ENCODE measurements at regions not wholly inside any gene's neighbourhood (a gene's known extent, or its start where the extent isn't known, plus 50 kb on each side); places are given as distances from the start of the nearest gene placed in this dataset.

DNA sequence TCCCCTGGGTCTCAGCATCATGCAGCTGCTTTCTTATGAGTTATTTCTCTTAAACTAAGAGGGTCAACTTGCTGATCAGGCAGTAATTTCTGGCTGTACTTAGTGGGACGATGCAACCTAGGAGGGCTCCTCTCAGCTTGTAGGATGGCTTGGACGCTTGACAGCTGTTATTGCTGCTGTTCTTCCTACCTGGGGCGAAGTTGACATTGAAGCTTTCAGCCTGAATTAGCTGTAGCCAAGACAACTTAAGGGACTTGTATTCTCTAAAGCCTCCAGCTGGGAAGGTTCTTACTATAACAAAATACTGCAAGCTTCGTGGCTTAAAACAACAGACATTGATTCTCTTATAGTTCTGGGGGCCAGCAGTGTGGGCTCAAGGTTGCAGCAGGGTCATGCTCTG is 224.9 kb downstream of the ACTR3B start:
- no peaks in the 10 kb centered on the region for H3K4me1 ChIP-seq (ENCODE audit: low read length)
- no peaks in the 10 kb centered on the region for H3K9me2 ChIP-seq (replicated peaks; ENCODE audit: insufficient read depth, low read length)
- H3K27me3 ChIP-seq (ENCODE audit: low read length), result no peaks in the 10 kb centered on the region
- no peaks in the 10 kb centered on the region for H4K20me1 ChIP-seq (ENCODE audit: insufficient read depth, low read depth, low read length)
- no peak overlapping the region for H3K4me2 ChIP-seq (ENCODE audit: low read depth, low read length, poor library complexity, severe bottlenecking)
- no peaks in the 10 kb centered on the region for H3K36me3 ChIP-seq (ENCODE audit: insufficient read depth, low read length)
- no peak overlapping the region for H2AFZ ChIP-seq (ENCODE audit: low read length)
- no peak overlapping the region for H3K27ac ChIP-seq (ENCODE audit: low read length)
- no peak for DNase-seq
- no peak overlapping the region for H3K4me3 ChIP-seq (ENCODE audit: low read length)
- H3K79me2 ChIP-seq (ENCODE audit: low read length), result no peaks in the 10 kb centered on the region
- H3K9ac ChIP-seq (ENCODE audit: low read length), result no peak overlapping the region
- no peaks in the 10 kb centered on the region for H3K9me3 ChIP-seq (ENCODE audit: low read length)

DNA sequence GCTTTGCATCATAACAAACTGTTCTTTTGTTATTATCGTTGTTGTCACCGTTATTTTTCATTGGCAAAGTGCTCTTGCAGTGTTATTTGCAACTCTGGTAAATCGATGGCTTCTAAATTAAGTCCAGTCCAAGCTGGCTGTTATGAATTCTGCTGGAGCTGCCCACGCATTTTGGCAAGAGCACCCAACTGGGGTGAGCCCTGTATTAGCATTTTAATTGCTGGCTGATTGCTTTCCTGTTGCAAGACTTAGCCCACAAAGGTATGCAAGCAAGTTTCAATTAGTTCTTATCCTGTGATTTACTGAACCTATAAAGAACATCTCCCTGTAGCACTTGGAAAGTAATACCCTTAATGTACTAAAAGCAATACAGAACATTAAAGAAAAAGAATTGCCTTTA is 226.8 kb downstream of the ACTR3B start:
- Histone ChIP-seq H2AFZ (ENCODE audit: low read length) (no peak overlapping the region), H3K27ac (ENCODE audit: low read length) (no peak overlapping the region)

DNA sequence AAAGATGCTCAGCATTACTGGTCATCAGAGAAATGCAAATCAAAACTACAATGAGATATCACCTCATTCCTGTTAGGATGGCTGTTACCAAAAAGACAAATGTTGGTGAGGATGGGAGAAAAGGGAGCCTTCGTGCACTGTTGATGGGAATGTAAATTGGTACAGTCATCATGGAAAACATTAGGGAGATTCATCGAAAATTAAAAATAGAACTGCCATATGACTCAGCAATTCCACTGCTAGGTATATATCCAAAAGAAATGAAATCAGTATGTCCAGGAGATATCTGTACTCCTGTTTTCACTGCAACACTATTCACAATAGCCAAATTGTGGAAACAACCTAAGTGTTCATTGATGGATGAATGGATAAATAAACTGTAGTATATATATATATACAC is 228.1 kb downstream of the ACTR3B start:
- no peaks in the 10 kb centered on the region for H3K9me2 ChIP-seq (replicated peaks; ENCODE audit: insufficient read depth, low read length)
- no peak overlapping the region for H3K27ac ChIP-seq (ENCODE audit: low read length)
- no peaks in the 10 kb centered on the region for H3K27me3 ChIP-seq (ENCODE audit: low read length)
- no peaks in the 10 kb centered on the region for H3K79me2 ChIP-seq (ENCODE audit: low read length)
- H3K9me3 ChIP-seq (ENCODE audit: low read length), result no peaks in the 10 kb centered on the region
- no peak overlapping the region for H3K4me3 ChIP-seq (ENCODE audit: low read length)
- no peaks in the 10 kb centered on the region for H3K36me3 ChIP-seq (ENCODE audit: insufficient read depth, low read length)
- no peaks in the 10 kb centered on the region for H4K20me1 ChIP-seq (ENCODE audit: insufficient read depth, low read depth, low read length)
- no peak overlapping the region for H2AFZ ChIP-seq (ENCODE audit: low read length)
- no peak overlapping the region for H3K4me2 ChIP-seq (ENCODE audit: low read depth, low read length, poor library complexity, severe bottlenecking)
- DNase-seq, result no peak
- H3K4me1 ChIP-seq (ENCODE audit: low read length), result no peaks in the 10 kb centered on the region
- no peak overlapping the region for H3K9ac ChIP-seq (ENCODE audit: low read length)

More for the DNA sequence above, 226.8 kb downstream of the ACTR3B start:
- no peaks in the 10 kb centered on the region for H3K9me2 ChIP-seq (replicated peaks; ENCODE audit: insufficient read depth, low read length)
- H3K4me3 ChIP-seq (ENCODE audit: low read length), result no peak overlapping the region
- H3K9me3 ChIP-seq (ENCODE audit: low read length), result no peaks in the 10 kb centered on the region
- H3K79me2 ChIP-seq (ENCODE audit: low read length), result no peaks in the 10 kb centered on the region
- H3K9ac ChIP-seq (ENCODE audit: low read length), result no peak overlapping the region
- H4K20me1 ChIP-seq (ENCODE audit: insufficient read depth, low read depth, low read length), result no peaks in the 10 kb centered on the region
- no peak for DNase-seq
- no peaks in the 10 kb centered on the region for H3K4me1 ChIP-seq (ENCODE audit: low read length)
- no peaks in the 10 kb centered on the region for H3K36me3 ChIP-seq (ENCODE audit: insufficient read depth, low read length)
- no peak overlapping the region for H3K4me2 ChIP-seq (ENCODE audit: low read depth, low read length, poor library complexity, severe bottlenecking)
- no peaks in the 10 kb centered on the region for H3K27me3 ChIP-seq (ENCODE audit: low read length)

DNA sequence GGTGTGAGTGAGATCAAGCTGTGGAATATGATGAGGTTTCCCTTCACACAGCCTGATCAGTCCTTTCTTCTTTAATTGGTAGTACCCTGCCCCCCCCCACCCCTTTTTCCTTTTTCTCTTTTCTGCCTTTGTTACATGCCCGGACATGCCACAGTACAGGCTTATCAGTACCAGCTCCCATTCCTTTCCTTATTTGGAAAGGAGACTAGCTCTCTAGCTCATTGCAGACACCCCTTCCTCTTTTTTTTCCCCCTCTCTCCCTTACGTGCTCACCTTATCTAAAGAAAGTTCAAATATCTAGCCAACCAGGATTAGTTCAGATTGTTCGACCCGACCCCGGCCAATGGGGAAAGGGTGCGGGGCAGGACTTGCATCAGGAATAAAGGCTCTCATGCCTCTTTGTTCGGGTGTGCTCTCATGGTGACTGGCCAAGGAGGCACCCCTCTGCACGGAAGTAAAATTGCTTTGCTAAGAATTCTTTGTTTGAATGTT is 230.4 kb downstream of the ACTR3B start:
- DNase-seq, result no peak
- Histone ChIP-seq H3K4me3 (ENCODE audit: low read length) (no peak overlapping the region), H3K27ac (ENCODE audit: low read length) (no peak overlapping the region), H3K9me3 (ENCODE audit: low read length) (no peaks in the 10 kb centered on the region), H3K4me1 (ENCODE audit: low read length) (no peaks in the 10 kb centered on the region), H3K27me3 (ENCODE audit: low read length) (no peaks in the 10 kb centered on the region), H3K36me3 (ENCODE audit: insufficient read depth, low read length) (no peaks in the 10 kb centered on the region), H3K9me2 (replicated peaks; ENCODE audit: insufficient read depth, low read length) (no peaks in the 10 kb centered on the region), H2AFZ (ENCODE audit: low read length) (no peak overlapping the region), H3K9ac (ENCODE audit: low read length) (no peak overlapping the region), H4K20me1 (ENCODE audit: insufficient read depth, low read depth, low read length) (no peaks in the 10 kb centered on the region), H3K4me2 (ENCODE audit: low read depth, low read length, poor library complexity, severe bottlenecking) (no peak overlapping the region), H3K79me2 (ENCODE audit: low read length) (no peaks in the 10 kb centered on the region)

DNA sequence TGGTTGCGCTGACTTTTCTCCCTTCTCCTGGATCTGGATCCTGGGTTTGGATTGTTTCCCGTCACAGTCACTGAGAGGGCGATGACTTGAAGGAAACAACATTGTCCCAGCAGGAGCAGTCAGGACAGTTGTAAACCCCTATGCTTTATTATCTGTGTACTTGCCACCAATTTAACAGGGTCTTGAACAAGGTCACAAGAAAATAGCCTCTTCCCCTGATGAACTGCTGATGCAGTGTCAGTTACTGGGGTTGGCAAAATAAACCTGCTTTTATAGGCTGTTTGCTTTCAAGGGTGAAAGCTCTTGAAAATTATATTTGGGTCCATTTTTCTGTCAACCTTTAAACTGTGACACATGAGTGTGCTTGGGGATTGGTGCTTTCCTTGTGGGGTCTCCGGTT is 238.9 kb downstream of the ACTR3B start:
- Histone ChIP-seq H4K20me1 (ENCODE audit: insufficient read depth, low read depth, low read length) (no peaks in the 10 kb centered on the region), H3K9me2 (replicated peaks; ENCODE audit: insufficient read depth, low read length) (no peaks in the 10 kb centered on the region), H3K36me3 (ENCODE audit: insufficient read depth, low read length) (no peaks in the 10 kb centered on the region), H3K27ac (ENCODE audit: low read length) (no peak overlapping the region), H2AFZ (ENCODE audit: low read length) (no peak overlapping the region), H3K79me2 (ENCODE audit: low read length) (no peaks in the 10 kb centered on the region), H3K27me3 (ENCODE audit: low read length) (no peaks in the 10 kb centered on the region; the same call in 1 of the 2 replicates), H3K4me1 (ENCODE audit: low read length) (no peaks in the 10 kb centered on the region), H3K4me2 (ENCODE audit: low read depth, low read length, poor library complexity, severe bottlenecking) (no peak overlapping the region), H3K9ac (ENCODE audit: low read length) (no peak overlapping the region), H3K4me3 (ENCODE audit: low read length) (no peak overlapping the region), H3K9me3 (ENCODE audit: low read length) (no peaks in the 10 kb centered on the region)
- no peak for DNase-seq

DNA sequence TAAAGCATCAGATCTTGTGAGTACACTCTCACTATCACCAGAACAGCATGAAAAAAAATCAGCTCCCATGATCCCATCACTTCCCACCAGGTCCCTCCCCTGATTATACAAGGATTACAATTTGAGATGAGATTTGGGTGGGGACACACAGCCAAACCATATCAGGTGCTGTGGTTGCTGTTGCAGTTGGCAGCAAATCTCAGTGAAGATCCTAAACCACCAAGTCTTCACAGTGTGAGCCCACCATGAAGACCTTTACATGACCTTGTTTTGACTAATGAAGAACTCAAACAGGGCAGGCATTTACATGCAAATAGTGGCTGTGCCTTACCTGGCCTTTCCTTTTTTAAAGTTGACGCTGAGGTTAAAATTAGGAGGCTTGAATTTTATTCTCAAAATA is 242.6 kb downstream of the ACTR3B start:
- no peaks in the 10 kb centered on the region for H3K79me2 ChIP-seq (ENCODE audit: low read length)
- no peak overlapping the region for H3K4me3 ChIP-seq (ENCODE audit: low read length)
- no peaks in the 10 kb centered on the region for H3K9me2 ChIP-seq (replicated peaks; ENCODE audit: insufficient read depth, low read length)
- H4K20me1 ChIP-seq (ENCODE audit: insufficient read depth, low read depth, low read length), result no peaks in the 10 kb centered on the region
- no peak overlapping the region for H3K4me2 ChIP-seq (ENCODE audit: low read depth, low read length, poor library complexity, severe bottlenecking)
- DNase-seq, result no peak
- H3K27ac ChIP-seq (ENCODE audit: low read length), result no peak overlapping the region
- H2AFZ ChIP-seq (ENCODE audit: low read length), result no peak overlapping the region
- no peaks in the 10 kb centered on the region; the same call in 1 of the 2 replicates for H3K27me3 ChIP-seq (ENCODE audit: low read length)
- H3K9ac ChIP-seq (ENCODE audit: low read length), result no peak overlapping the region
- no peaks in the 10 kb centered on the region for H3K36me3 ChIP-seq (ENCODE audit: insufficient read depth, low read length)
- no peaks in the 10 kb centered on the region for H3K4me1 ChIP-seq (ENCODE audit: low read length)
- no peaks in the 10 kb centered on the region for H3K9me3 ChIP-seq (ENCODE audit: low read length)

DNA sequence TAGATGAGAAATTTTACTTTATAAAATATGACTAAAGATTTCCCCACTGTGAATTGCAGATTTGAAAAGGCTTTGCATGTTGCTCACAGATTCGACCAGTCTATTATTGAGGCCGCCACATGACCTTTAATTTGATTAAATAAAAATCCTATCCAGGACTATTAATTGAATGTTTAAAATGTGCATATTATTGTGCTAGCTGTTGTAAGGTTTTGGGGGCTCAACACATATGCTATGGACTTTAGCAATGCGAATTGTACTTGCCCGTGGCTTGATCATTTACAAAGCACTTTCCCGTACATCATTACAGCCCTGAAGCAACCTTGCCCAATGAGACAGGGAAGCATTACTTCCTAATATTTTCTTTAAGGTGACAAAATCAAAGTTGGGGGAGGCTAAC is 243.0 kb downstream of the ACTR3B start:
- Histone ChIP-seq H3K9me2 (replicated peaks; ENCODE audit: insufficient read depth, low read length) (no peaks in the 10 kb centered on the region), H2AFZ (ENCODE audit: low read length) (no peak overlapping the region), H3K79me2 (ENCODE audit: low read length) (no peaks in the 10 kb centered on the region), H3K4me3 (ENCODE audit: low read length) (no peak overlapping the region), H3K27ac (ENCODE audit: low read length) (no peak overlapping the region), H3K9ac (ENCODE audit: low read length) (no peak overlapping the region), H3K4me1 (ENCODE audit: low read length) (no peaks in the 10 kb centered on the region), H4K20me1 (ENCODE audit: insufficient read depth, low read depth, low read length) (no peaks in the 10 kb centered on the region), H3K36me3 (ENCODE audit: insufficient read depth, low read length) (no peaks in the 10 kb centered on the region), H3K9me3 (ENCODE audit: low read length) (no peaks in the 10 kb centered on the region), H3K27me3 (ENCODE audit: low read length) (no peaks in the 10 kb centered on the region; the same call in 1 of the 2 replicates), H3K4me2 (ENCODE audit: low read depth, low read length, poor library complexity, severe bottlenecking) (no peak overlapping the region)
- DNase-seq, result no peak

DNA sequence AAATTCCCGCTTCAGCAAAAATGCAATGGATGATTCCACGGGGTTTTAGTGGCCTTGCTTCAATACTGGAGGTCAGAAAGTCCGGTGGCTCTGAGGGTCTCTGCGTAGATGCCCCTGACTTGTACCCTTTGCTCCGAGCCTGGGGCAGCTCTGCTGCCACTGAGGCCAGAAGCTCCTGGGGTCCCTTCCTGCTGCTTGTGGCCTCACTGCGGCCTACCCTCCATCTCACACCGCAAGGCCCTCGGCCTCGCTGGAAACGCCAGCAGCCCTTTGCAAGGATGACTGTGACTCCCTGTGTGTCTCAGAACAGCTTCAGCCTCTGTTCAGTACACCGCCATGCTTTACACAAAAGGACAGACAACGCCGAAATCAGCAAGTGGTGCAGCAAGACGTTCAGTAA is 244.8 kb downstream of the ACTR3B start:
- Histone ChIP-seq H3K4me2 (ENCODE audit: low read depth, low read length, poor library complexity, severe bottlenecking) (no peak overlapping the region), H3K9ac (ENCODE audit: low read length) (no peak overlapping the region), H4K20me1 (ENCODE audit: insufficient read depth, low read depth, low read length) (no peaks in the 10 kb centered on the region), H3K4me3 (ENCODE audit: low read length) (no peak overlapping the region), H3K9me3 (ENCODE audit: low read length) (no peaks in the 10 kb centered on the region), H3K27me3 (ENCODE audit: low read length) (no peaks in the 10 kb centered on the region), H2AFZ (ENCODE audit: low read length) (no peak overlapping the region), H3K27ac (ENCODE audit: low read length) (no peak overlapping the region), H3K9me2 (replicated peaks; ENCODE audit: insufficient read depth, low read length) (no peaks in the 10 kb centered on the region), H3K79me2 (ENCODE audit: low read length) (no peaks in the 10 kb centered on the region), H3K36me3 (ENCODE audit: insufficient read depth, low read length) (no peaks in the 10 kb centered on the region), H3K4me1 (ENCODE audit: low read length) (no peaks in the 10 kb centered on the region)
- DNase-seq, result no peak
